ENCODE measurements at regions not wholly inside any gene's neighbourhood (a gene's known extent, or its start where the extent isn't known, plus 50 kb on each side); places are given as distances from the start of the nearest gene placed in this dataset.

DNA sequence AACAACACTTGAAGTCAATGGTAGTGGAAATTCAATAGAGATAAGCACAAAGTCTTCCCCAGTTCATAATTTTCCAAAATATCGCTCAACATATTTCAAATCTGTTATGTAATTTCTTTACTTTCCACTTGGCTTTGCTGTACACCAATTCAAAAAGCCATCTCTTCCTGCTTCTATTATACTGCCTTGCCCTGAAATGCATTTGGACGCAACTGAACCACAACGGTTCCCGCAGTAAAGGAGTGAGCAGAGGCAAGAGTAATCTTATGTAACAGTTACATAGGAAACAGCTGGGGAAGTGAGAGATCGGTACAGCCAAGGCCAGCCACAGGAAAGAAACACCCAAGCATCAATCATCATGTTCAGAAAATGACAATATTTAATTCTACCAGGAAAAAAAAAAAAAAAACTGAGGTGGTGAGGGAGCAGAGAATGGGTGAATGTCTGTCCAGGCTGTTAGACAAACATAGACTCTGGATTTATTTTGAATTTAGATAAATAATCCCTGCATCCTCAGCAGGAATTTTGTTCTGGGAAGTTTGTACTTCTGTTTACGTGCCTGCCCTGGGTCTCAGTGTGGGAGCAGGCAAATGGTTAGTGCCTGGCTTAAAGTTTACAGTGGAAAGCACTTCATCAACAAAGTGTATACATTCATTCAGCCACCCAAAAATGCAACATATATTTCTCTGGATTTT, 392.2 kb downstream of the ETS1 start:
- no peak for DNase-seq (ENCODE audit: low spot score)

DNA sequence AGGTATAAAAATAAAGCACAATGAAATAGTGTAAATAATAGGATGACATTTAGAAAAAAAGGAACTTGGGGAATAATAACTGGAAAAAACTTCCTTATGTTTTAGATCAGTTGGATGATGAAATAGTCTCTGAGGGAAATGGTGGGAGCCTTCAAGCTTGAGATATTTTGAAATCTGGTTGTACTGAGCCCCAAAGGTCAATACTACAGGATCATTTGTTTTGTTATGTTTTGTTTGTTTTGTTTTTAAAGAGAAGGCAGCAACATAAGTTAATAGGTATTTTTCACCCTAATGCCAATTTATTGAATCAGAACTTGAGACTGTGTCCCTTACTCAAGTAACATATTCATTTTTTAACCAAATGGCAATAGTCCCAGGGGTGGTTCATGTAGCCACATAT, 393.1 kb downstream of the ETS1 start:
- no peak for DNase-seq (ENCODE audit: low spot score)

DNA sequence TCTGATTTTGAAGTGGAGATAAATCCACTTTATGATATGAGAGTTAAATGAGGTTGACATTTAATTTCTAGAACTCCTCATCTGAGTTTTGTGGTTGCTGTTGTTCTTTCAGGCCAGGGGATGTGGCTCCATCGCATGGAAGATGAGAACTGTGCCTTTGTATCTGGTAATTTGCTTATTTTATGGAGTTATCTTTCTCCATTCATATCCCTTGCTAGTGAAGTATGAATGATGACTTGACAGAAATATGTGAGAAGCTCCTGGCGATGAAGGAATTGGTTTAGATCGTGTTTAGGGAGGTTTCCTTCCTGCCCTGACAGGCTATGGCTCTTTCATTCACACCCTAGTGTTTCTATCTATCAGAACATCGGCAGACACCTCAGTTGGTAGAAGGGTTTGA, 393.7 kb downstream of the ETS1 start:
- DNase-seq (ENCODE audit: low spot score) = no peak

DNA sequence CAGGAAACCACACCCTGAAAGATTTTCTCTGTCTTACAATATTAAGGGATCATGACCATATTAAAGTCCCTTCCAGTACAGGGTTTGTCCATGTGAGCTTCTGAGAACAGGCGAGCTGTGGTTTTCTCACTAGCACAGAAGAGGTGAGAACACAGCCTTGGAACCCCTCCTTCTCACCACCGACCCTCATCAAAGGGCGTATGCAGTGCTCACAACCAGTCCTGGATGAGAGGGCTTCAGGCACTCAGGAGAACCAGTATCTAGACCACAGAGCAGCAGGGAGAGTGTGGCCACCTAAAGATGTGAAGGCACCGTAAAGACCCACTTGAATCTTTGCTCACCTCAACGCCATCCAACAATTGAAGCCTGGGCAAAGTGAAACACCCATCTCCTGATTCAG, 397.0 kb downstream of the ETS1 start:
- no peak for DNase-seq (ENCODE audit: low spot score)

DNA sequence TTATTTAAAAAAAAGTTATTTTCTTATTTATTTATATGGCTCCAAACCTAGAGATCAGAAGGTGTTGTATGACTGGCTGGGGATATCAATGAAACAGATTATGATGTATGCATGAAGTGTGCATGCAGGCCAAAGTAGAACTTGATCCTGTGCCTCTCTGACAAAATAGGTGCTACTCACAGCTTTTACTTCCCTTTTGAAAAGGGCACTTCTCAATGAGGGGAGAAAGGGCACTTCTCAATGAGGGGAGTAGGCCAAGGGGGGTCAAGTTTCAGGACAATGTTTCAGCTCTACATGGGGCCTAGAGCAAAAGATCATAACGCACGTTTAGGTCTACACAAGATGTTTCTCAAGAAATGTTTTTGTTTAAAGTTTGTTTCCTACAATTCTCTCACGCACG, 397.5 kb downstream of the ETS1 start:
- no peak for DNase-seq (ENCODE audit: low spot score)

DNA sequence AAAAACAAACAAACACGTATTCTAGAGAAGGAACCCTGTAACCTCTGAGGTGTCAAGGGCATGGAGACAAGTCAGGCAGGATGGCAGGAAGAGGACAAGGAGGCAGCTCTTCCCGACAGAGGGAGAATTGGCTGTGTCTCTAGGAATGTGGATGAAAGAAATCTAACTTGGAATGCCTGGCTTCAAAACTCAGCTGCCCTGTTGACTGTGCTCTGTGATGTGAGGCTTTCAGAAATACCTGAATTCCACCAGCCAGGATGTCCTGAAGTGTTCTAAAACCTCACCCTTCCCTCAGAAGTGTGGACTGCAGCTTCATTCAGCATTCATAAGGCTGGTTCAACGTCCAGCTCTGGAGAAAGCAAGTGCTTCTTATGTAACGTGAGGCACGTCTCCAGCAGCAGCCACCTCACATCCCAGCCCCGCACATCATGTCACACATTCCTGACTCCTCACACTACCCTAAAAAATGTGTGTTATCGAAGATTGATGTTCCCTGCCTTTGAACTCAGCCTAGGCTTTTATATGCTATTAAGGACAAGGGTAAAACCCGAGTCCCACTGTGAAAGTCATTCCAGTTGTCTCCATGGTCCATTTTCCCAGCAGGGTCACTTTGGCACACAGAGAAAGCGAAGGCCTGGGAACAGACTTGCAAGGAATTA, 398.9 kb downstream of the ETS1 start:
- DNase-seq (ENCODE audit: low spot score) = no peak

DNA sequence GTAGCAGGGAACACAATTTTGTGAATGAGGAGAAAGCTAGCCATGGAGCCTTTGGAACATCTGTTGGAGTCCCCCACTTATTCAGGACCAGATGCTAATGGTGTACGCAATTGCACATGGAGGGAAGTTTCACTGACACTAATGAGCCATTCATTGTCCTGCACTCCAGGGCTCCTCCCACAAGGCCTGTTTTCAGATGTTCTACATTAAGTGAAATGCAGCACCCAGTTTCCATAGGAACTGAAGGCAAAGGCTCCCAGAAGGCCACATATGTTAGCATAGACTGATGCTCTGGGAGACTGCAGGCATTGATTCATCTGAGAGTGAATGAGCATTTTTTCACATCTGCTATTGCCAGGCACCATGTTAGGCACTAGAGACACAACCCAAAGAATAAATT, 399.5 kb downstream of the ETS1 start:
- no peak for DNase-seq (ENCODE audit: low spot score)

DNA sequence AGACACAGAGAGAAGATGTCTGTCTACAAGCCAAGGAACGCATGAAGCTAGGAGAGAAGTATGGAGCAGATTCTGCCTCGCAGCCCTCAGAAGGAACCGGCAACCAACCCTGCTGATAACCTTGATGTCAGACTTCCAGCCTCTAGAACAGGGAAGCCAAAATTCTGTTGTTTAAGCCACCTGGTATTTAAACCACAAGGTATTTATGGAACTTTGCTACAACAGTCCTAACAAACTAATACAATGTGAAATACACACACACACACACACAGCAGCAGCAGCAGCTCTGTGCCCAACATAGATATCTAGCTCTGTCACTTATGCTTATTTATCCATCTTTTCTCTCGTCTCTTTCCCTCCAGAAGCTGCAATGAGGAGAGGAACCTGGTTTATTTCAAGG, 400.0 kb downstream of the ETS1 start:
- DNase-seq (ENCODE audit: low spot score) = no peak

DNA sequence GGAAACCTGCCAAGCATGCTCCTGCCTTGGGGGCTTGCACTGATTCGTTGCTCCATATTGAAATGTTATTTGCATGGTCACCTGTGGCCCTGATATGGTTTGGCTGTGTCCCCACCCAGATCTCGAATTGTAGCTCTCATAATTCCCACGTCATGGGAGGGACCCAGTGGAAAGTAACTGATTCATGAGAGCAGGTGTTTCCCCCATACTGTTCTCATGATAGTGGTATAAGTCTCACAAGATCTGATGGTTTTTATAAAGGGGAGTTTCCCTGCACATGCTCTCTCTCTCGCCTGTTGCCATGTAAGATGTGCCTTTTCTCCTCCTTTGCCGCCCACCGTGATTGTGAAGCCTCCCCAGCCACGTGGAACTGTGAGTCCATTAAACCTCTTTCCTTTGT, 402.4 kb downstream of the ETS1 start:
- no peak for DNase-seq (ENCODE audit: low spot score)

DNA sequence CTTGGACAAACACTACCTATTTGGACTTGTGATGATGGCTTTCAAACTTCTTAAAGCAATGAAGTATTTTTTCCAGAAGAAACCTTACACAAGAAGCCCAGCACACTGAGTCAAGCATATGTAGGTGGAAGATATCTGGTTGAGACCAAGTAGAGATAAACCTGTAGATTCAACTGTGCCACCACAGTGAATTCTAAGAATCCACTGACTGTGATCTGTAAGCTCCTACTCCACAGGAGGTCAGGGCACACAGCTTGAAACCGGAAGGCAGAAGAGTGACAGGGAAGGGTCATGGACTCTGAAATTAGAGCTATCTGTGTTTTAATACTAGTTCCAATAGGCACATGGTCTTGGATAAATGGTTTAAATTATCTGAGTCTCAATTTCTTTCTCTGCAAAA, 404.5 kb downstream of the ETS1 start:
- DNase-seq (ENCODE audit: low spot score) = no peak

DNA sequence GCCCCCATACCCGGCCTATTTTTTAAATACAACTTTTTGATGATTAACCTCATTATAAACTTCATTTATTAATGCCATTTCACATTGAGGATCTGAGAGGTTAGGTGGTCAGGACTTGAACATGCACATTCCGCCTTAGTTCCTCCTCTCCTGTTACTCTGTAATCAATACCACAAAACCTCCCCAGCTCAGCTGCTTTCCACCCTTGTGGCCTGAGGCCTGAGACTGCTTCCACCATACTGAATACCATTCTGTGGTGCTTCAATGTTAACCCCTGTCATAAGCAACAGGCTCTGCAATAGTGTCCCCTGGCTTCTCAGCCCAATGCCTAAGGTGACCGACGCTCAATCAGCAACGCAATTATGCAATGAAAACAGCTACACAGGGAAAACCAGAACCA, 405.4 kb downstream of the ETS1 start:
- no peak for DNase-seq (ENCODE audit: low spot score)

DNA sequence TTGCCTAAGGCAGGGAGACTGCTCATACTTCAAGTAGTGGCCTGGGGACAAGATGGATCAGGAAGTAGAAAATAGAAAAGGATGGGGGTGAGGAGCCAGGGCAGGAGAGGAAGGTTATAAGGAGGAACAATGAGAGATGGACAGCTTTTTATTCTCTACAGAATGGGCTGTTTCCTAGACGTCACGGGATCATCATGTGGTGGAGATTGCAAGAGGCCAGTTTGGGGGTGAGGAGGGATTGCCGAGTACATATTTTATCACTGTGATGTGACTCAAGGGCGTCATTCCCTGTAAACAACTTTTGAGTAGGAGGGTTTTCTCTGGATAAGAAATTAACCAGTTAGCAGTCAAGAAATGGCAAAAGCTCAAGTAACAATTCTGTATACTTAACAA, 406.3 kb downstream of the ETS1 start:
- no peak for DNase-seq (ENCODE audit: low spot score)

DNA sequence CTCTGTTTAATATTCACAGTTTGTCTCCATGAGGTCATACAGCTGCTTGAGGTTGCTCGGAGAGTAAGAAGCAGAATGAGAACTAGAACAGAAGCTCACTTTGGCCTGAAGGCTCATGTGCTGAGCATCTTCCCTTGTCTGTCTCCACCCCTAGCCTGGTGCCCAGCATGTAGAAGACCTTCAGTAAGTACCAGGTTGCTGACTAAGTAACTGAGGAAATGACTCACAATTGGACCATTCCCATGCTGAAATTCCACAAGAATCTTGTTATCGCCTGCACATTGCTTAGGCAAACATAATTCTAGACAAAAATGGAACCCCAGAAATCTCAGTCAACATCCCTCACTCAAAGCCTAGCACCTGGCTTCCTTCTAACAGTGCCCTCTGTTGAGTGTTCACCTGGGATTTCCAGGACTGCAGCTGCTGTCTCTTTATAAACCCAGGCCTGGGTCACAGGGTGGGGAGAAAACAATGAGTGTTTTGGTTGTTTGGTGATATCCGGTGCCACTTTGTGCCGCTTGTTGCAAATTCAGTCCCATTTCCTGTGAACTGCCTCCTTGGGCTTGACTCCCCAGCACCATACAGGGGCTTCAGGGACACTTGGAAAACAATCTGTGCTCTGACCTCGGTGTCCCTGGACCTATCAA, 406.8 kb downstream of the ETS1 start:
- no peak for DNase-seq (ENCODE audit: low spot score)

DNA sequence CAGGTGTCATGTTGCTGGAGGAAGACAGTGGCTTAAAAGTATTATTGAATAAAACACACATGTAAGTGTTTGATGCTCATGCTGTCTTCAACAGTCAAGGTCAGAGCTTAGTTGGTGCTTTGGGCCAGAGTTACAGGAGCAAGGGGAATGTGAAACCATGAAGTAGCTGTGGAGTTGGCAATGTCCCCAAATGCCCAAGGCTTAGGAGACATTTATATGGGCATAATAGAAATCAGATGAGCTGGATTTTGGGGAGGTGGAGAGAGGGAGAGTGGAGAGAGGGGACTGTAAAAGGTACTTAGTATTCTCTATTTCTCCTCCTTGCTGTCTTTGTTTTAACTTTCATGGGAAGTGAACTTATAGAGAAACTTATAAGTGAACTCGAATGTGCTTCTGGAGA, 407.8 kb downstream of the ETS1 start:
- no peak for DNase-seq (ENCODE audit: low spot score)

DNA sequence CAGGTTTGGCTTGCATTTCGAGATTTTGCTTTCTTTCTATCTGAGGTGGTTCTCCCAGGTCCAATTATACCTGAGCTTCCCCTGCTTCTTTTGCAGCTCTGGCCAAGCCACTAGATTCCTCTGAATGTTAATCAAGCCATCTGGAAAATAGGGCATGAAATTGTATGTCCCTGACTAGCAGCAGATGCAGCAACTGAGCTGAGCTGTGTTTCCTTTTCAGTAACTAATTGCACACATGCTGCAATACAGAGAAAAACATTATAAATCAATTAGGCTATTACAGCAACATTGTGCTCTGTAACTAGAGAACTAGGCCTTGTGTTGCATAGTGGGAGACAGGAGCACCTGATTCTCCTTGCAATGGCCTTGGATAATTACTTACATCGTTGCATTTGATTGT, 408.3 kb downstream of the ETS1 start:
- no peak for DNase-seq (ENCODE audit: low spot score)

DNA sequence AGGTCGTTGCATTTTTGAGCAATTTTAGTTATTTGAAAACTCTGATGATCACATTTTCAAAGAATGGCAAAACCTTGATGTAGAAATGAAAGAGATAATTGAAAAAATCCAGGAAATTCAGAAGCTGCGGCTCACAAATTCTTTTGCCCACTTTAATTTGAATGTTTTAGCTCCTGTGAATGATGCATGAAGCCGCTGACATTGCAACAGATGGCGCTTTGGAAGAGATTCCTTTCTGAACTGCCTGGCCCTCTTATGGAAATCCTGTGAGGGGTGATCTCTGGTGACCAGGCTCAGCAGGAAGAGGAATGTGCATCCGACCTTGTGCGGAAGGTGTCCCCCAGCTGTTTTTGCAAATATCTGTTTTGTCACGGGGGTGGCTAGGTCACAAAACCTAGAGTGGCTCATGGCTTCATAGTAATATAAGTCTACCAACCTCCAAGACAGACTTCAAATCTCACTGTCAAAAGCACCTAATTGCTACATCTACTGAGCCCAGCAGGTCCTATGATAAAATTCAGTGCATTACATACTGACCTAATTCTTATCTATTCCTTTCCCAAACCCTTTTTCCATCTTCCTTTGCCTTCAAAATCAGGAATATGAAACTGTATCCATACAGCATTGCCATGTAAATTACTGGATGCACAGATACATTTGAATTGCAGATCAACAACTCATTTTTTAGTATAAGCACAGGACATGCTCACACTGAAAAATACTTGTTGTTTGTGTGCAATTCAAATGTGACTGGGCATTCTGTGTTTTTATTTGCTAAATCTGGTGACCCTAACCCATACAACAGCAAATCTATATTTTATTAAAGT, 412.7 kb downstream of the ETS1 start:
- no peak for DNase-seq (ENCODE audit: low spot score)

DNA sequence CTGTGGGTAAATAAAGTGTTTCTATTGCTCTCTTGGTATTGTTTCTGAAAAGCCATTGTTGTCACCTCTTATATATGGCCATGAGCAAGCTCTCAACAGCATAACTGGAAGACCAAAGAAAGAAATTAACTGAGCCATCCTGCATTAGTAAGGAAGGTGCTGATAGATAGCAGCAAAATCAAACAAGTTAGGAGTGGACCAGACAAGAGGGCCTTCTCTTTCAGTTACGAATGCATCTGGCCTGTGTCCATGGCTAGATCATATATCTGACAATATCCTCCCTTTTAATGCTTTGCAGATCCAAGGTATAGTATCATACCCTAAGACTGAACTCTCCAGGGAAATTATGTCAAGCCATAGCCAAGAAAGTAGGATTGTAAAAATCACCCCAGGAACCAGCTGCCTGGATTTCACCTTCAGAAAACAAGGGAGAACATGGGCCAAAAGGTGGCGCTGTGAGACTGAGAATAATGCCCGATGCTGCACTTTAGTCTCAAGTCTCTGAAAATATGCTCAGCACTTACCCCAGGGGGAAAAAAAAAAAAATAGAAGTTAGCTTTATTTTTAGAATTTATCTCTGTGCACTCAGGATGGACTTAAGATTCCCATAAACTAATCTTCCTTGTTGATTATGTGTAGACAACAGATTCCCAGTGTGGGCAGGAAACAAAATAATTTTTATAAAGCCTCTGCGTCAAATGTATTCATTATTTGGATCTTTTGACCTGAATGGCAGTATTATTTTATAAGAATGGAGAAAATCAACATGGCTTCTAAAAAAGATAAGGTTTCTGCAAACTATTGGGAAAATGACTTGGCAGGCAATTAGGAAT, 415.1 kb downstream of the ETS1 start:
- DNase-seq (ENCODE audit: low spot score) = peak; percentile 84

DNA sequence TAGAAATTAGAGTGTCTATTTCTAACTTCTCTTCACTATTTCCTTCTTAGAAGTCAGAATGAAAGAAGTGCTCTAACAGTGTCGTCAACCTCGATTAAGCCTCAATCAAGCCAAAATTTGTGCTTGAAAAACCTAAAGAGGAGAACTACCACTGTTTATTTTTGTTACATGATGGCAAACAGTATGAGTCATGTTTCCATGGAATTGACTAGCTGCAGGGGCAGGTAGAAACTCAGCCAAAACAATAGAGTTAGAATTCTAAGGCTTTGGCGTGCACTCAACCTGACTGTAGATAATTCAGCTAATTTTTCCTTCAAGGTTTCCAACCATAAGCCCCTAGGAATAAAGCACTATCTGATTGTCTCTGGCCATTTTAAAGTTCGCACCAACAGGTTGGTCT, 415.9 kb downstream of the ETS1 start:
- DNase-seq (ENCODE audit: low spot score) = no peak

DNA sequence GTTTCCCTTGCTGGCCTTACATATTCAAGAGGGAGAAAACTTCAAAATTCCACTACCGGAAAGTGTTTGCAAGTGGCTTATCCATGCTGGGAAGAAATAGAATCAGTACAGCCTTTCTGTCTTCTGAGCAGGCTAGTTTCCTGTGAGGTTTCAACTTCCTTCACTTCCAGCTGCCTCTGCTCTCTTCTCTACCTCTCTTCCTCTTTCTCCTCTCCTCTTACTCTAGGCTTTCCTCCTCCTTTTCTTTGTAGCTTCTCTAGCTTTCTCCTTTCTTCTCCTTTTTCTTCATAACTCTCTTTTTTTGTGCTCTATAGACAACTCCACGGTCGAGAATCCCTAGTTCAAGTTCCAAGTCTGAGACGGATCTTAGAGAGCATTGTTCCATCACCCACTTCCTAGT, 421.8 kb downstream of the ETS1 start:
- no peak for DNase-seq (ENCODE audit: low spot score)

DNA sequence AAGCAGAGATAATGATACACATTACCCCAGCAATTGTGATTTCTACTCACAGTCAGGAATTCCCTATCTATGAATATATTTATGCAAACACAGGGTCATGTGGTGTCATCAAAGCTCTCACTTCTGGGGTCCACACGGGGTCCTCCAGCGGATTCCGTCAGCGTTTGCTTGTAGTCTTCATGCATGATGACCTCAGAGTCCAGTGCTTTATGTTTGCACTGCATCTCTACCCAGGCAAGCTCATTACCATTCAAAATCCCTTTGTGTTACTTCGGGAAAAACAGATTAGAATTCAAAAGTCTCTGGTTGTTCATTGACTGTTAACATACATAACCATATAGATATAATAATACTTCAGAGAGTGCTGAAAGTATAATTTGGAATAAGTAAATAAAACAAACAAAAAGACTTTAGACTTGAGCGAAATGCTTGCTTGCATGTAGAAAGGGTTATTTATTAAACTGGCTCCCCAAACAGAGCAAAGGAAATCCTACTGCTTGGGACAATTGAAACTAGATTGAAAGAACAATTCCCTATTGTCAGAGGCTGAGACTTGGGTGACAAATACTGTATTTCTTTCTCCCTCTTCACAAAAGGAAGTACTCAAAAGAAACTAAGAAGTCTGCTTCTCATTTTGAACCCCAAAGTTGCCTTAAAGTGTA, 423.1 kb downstream of the ETS1 start:
- DNase-seq (ENCODE audit: low spot score) = no peak

DNA sequence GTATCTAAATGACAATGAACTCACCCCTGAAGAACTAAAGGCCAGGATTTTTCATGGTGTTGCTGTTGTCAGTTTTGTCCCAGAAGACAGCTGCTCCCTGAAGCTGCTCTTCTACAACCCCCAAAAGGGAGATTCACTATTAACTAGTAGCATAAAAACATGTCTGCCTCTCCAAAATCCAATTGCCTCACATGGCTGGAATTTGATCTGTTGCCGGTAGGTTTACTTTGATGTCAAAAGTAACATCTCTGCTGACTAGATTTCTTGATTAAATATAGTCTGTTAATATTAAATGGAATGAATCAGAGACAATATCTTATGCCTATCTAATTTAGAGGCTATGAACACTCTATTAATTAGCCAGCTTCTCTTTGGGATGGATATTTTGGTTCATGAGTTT, 425.4 kb downstream of the ETS1 start:
- DNase-seq (ENCODE audit: low spot score) = no peak
